H9 (cell line): ENCODE measurements at regions not wholly inside any gene's neighbourhood (a gene's known extent, or its start where the extent isn't known, plus 50 kb on each side); places are given as distances from the start of the nearest gene placed in this dataset.

Experiments used
- DNase-seq: peaks from one replicate; pipeline ENCODE4 v3.0.0-alpha.2; 2017
- H2AFZ ChIP-seq: one replicate; pipeline ENCODE4 v1.6.1; 2013; ENCODE audit warnings: mild to moderate bottlenecking, low read length, control low read depth, moderate library complexity
- H2AK5ac ChIP-seq: 2 replicates; pipeline ENCODE4 v1.6.1; 2013; ENCODE audit warnings: low read length, control low read depth, mixed read lengths; ENCODE audit not compliant: insufficient read length
- H2BK120ac ChIP-seq: one replicate; pipeline ENCODE4 v1.6.1; 2013; ENCODE audit warnings: low read depth, mild to moderate bottlenecking, low read length, control low read depth, inconsistent platforms; ENCODE audit not compliant: poor library complexity, severe bottlenecking
- H2BK12ac ChIP-seq: 2 replicates; pipeline ENCODE4 v1.6.1; 2013; ENCODE audit warnings: low read length, control low read depth, mixed read lengths, low read depth; ENCODE audit not compliant: insufficient read length
- H2BK15ac ChIP-seq: 2 replicates; pipeline ENCODE4 v1.6.1; 2013; ENCODE audit warnings: low read depth, low read length, control low read depth
- H2BK20ac ChIP-seq: one replicate; pipeline ENCODE4 v1.6.1; 2013; ENCODE audit warnings: low read depth, mild to moderate bottlenecking, low read length, control low read depth, inconsistent platforms; ENCODE audit not compliant: poor library complexity, severe bottlenecking
- H2BK5ac ChIP-seq: 2 replicates; pipeline ENCODE4 v1.6.1; 2013; ENCODE audit warnings: low read length, control low read depth, mixed read lengths; ENCODE audit not compliant: insufficient read length
- H3K14ac ChIP-seq: 2 replicates; pipeline ENCODE4 v1.6.1; 2013; ENCODE audit warnings: low read length, control low read depth; ENCODE audit not compliant: insufficient read depth
- H3K18ac ChIP-seq: 2 replicates; pipeline ENCODE4 v1.6.1; 2013; ENCODE audit warnings: low read depth, mild to moderate bottlenecking, mixed read lengths, low read length, control low read depth; ENCODE audit not compliant: insufficient read length
- H3K23ac ChIP-seq: 2 replicates; pipeline ENCODE4 v1.6.1; 2013; ENCODE audit warnings: low read length, control low read depth, mixed read lengths, low read depth; ENCODE audit not compliant: insufficient read length
- H3K23me2 ChIP-seq: 2 replicates; pipeline ENCODE4 v1.6.1; 2013; ENCODE audit warnings: low read depth, mild to moderate bottlenecking, mixed read lengths, low read length, control low read depth; ENCODE audit not compliant: insufficient read length, poor library complexity, severe bottlenecking
- H3K27ac ChIP-seq: 2 replicates; pipeline ENCODE4 v1.5.1; 2013; ENCODE audit warnings: low read length, control low read depth, mixed read lengths, low read depth; ENCODE audit not compliant: insufficient read length
- H3K27me3 ChIP-seq: 2 replicates; pipeline ENCODE4 v1.6.1; 2013; ENCODE audit warnings: low read length, control low read depth, inconsistent platforms; ENCODE audit not compliant: insufficient read depth
- H3K4ac ChIP-seq: 2 replicates; pipeline ENCODE4 v1.6.1; 2013; ENCODE audit warnings: low read depth, mild to moderate bottlenecking, control low read depth, inconsistent platforms, low read length, moderate library complexity
- H3K4me1 ChIP-seq: 2 replicates; pipeline ENCODE4 v1.6.1; 2013; ENCODE audit warnings: low read length, control low read depth, inconsistent platforms; ENCODE audit not compliant: insufficient read depth
- H3K4me2 ChIP-seq: 2 replicates; pipeline ENCODE4 v1.6.1; 2013; ENCODE audit warnings: low read length, control low read depth, mixed read lengths; ENCODE audit not compliant: insufficient read length, insufficient read depth
- H3K56ac ChIP-seq: 2 replicates; pipeline ENCODE4 v1.6.1; 2013; ENCODE audit warnings: low read depth, mild to moderate bottlenecking, mixed read lengths, low read length, control low read depth; ENCODE audit not compliant: insufficient read length
- H3K79me1 ChIP-seq: 2 replicates; pipeline ENCODE4 v1.6.1; 2013; ENCODE audit warnings: low read depth, mild to moderate bottlenecking, moderate library complexity, low read length, control low read depth, inconsistent platforms; ENCODE audit not compliant: insufficient read depth, poor library complexity, severe bottlenecking
- H3K79me2 ChIP-seq: 2 replicates; pipeline ENCODE4 v1.6.1; 2013; ENCODE audit warnings: low read length, control low read depth, inconsistent platforms; ENCODE audit not compliant: insufficient read depth
- H3K9ac ChIP-seq: 2 replicates; pipeline ENCODE4 v1.6.1; 2013; ENCODE audit warnings: low read length, control low read depth, mixed read lengths; ENCODE audit not compliant: insufficient read length; ENCODE audit errors: extremely low read depth
- H3K9me3 ChIP-seq: one replicate; pipeline ENCODE4 v1.6.1; 2013; ENCODE audit warnings: low read depth, low read length, inconsistent platforms; ENCODE audit not compliant: control insufficient read depth
- H3T11ph ChIP-seq: one replicate; pipeline ENCODE4 v1.6.1; 2013; ENCODE audit warnings: mild to moderate bottlenecking, low read length, control low read depth, inconsistent platforms
- H4K20me1 ChIP-seq: one replicate; pipeline ENCODE4 v1.6.1; 2013; ENCODE audit not compliant: control insufficient read depth, insufficient read length, insufficient read depth
- H4K5ac ChIP-seq: 2 replicates; pipeline ENCODE4 v1.6.1; 2013; ENCODE audit warnings: low read depth, mild to moderate bottlenecking, mixed read lengths, low read length, control low read depth; ENCODE audit not compliant: insufficient read length
- H4K8ac ChIP-seq: replicated peaks from 2 replicates; pipeline ENCODE4 v1.6.1; 2013; ENCODE audit warnings: low read length, control low read depth, mixed read lengths, low read depth; ENCODE audit not compliant: insufficient read length
- H4K91ac ChIP-seq: 2 replicates; pipeline ENCODE4 v1.6.1; 2013; ENCODE audit warnings: low read depth, mild to moderate bottlenecking, moderate library complexity, mixed read lengths, low read length, control low read depth; ENCODE audit not compliant: insufficient read length
- H3K27ac Mint-ChIP-seq, 3 experiments: 2 replicates in 2 of 3; 3 replicates in 1 of 3; pipeline ENCODE4 v1.8.0; 2020 to 2021; ENCODE audit warnings: mixed read lengths in 3 of 3, mild to moderate bottlenecking in 1 of 3, moderate library complexity in 1 of 3
- H3K27me3 Mint-ChIP-seq: 2 replicates; pipeline ENCODE4 v1.8.0; 2021; ENCODE audit warnings: low read depth, mild to moderate bottlenecking, moderate library complexity, mixed read lengths
- H3K36me3 Mint-ChIP-seq, 3 experiments: 2 replicates in 2 of 3; 3 replicates in 1 of 3; pipeline ENCODE4 v1.8.0; 2020 to 2021; ENCODE audit warnings: low read depth in 3 of 3, mixed read lengths in 3 of 3; ENCODE audit not compliant: insufficient read depth in 1 of 3
- H3K4me1 Mint-ChIP-seq, 2 experiments: 2 replicates each; pipeline ENCODE4 v1.8.0; 2020; ENCODE audit warnings: mixed read lengths in 2 of 2
- H3K4me3 Mint-ChIP-seq, 2 experiments: 2 replicates in 1 of 2; 3 replicates in 1 of 2; pipeline ENCODE4 v1.8.0; 2020 to 2021; ENCODE audit warnings: mild to moderate bottlenecking in 2 of 2, mixed read lengths in 2 of 2, moderate library complexity in 1 of 2
- H3K9me3 Mint-ChIP-seq, 2 experiments: 2 replicates in 1 of 2; 3 replicates in 1 of 2; pipeline ENCODE4 v1.8.0; 2020; ENCODE audit warnings: mild to moderate bottlenecking in 2 of 2, mixed read lengths in 2 of 2, moderate library complexity in 1 of 2
- WGBS: extraction: QIAGEN DNeasy Blood & Tissue Kit; methylation state at CpG from one replicate; pipeline ENCODE4 v1.1.7; 2013; ENCODE audit warnings: missing lambda C conversion rate, low lambda C conversion rate, mixed read lengths; ENCODE audit not compliant: insufficient read length; ENCODE audit errors: extremely low coverage; 5-methylcytosine and 5-hydroxymethylcytosine counted together
- TF ChIP-seq, protein P1 (sequence below): fragments of 200-600 bp; sonication (generic); conservative IDR thresholded peaks from 3 replicates; pipeline ENCODE4 v1.8.0; 2021; ENCODE audit warnings: antibody characterized with exemption, mild to moderate bottlenecking

DNA sequence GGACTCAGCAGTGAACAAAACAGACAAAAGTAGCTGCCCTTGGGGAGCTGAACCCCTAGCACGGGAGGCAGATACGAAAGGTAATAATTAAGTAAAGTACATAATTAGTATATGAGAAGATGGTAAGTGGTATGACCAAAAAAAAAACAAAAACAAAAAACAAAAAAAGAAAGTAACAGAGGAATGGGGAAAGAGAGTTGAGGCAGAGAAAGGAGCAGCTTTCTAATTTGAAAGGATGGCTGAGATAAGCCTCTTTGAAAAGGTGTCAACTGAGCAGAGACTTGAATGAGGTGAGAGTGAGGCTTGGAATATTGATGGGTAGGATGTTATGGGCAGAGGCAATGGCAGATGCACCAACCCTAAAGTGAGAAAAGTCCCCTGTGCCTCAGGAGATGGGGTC is 69.7 kb downstream of the CARTPT start:
- no peak overlapping the region for H2BK5ac ChIP-seq
- H3K9ac ChIP-seq, result no peak overlapping the region
- H3K79me2 ChIP-seq, result no peaks in the 10 kb centered on the region
- no CpG with 5 or more reads among the region's 2 CpGs for WGBS
- no peak overlapping the region for H3K14ac ChIP-seq
- no peak overlapping the region for H3K23ac ChIP-seq
- H3K27ac ChIP-seq, result no peak overlapping the region
- H3K18ac ChIP-seq, result no peak overlapping the region
- H2BK15ac ChIP-seq, result no peak overlapping the region
- no peak overlapping the region for H4K8ac ChIP-seq
- Mint-ChIP-seq H3K27me3 (peaks cover 14% of the 10 kb centered on the region), H3K4me3 (no peak overlapping the region; a peak in 1 of 5 replicates), H3K27ac (no peak overlapping the region), H3K36me3 (peaks cover 2 to 22% (median 13%) of the 10 kb centered on the region in 3 experiments), H3K9me3 (peaks cover 20 to 26% of the 10 kb centered on the region in 2 experiments), H3K4me1 (peaks cover 14 to 18% of the 10 kb centered on the region in 2 experiments)
- H2AFZ ChIP-seq, result no peak overlapping the region
- no peak overlapping the region for H2BK20ac ChIP-seq
- no peaks in the 10 kb centered on the region for H3K79me1 ChIP-seq
- H2BK120ac ChIP-seq, result no peak overlapping the region
- no peak overlapping the region for H2BK12ac ChIP-seq
- no peaks in the 10 kb centered on the region for H4K20me1 ChIP-seq
- H2AK5ac ChIP-seq, result no peak overlapping the region
- peaks cover 11% of the 10 kb centered on the region for H3K4me1 ChIP-seq
- H3T11ph ChIP-seq, result no peak overlapping the region
- TF ChIP-seq, protein P1, sequence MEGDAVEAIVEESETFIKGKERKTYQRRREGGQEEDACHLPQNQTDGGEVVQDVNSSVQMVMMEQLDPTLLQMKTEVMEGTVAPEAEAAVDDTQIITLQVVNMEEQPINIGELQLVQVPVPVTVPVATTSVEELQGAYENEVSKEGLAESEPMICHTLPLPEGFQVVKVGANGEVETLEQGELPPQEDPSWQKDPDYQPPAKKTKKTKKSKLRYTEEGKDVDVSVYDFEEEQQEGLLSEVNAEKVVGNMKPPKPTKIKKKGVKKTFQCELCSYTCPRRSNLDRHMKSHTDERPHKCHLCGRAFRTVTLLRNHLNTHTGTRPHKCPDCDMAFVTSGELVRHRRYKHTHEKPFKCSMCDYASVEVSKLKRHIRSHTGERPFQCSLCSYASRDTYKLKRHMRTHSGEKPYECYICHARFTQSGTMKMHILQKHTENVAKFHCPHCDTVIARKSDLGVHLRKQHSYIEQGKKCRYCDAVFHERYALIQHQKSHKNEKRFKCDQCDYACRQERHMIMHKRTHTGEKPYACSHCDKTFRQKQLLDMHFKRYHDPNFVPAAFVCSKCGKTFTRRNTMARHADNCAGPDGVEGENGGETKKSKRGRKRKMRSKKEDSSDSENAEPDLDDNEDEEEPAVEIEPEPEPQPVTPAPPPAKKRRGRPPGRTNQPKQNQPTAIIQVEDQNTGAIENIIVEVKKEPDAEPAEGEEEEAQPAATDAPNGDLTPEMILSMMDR, result no peak
- H3K56ac ChIP-seq, result no peak overlapping the region
- no peak for DNase-seq
- no peaks in the 10 kb centered on the region; the same call in 1 of the 2 replicates for H3K27me3 ChIP-seq
- H3K4me2 ChIP-seq, result no peak overlapping the region
- no peak overlapping the region for H4K5ac ChIP-seq
- no peak overlapping the region for H4K91ac ChIP-seq
- H3K4ac ChIP-seq, result no peak overlapping the region
- no peaks in the 10 kb centered on the region for H3K23me2 ChIP-seq
- H3K9me3 ChIP-seq, result no peaks in the 10 kb centered on the region
